ENCODE measurements at regions not wholly inside any gene's neighbourhood (a gene's known extent, or its start where the extent isn't known, plus 50 kb on each side); places are given as distances from the start of the nearest gene placed in this dataset.

DNA sequence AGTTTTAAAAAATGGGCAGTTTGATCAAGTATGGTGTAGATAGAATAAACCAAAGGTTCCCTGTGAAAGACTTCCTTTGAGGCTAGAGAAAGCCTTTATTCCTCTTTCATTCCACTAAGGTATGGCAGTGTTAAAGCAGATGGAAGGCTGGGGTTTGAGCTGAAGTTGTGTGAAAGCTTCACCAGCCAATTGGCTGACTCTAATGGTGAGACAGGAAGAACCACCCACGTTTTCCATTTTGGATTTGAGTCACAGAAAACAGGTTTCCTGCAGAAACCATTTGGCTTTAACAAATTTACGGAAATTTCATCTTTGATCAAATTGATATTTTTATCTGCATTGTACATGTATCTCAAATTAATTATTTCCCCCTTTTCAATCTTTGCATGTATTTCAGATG, 455.0 kb downstream of the PCNX1 start:
- no peaks in the 10 kb centered on the region for H3K9me3 Mint-ChIP-seq
- H3K4me3 Mint-ChIP-seq = no peak overlapping the region
- peaks cover 0 to 7% (median 4%) of the 10 kb centered on the region in 3 donors for H3K36me3 Mint-ChIP-seq
- DNase-seq = no peak
- H3K4me1 Mint-ChIP-seq = peaks cover 22 to 45% of the 10 kb centered on the region in 2 donors
- peak overlapping the region in 3 of 6 donors; percentile 41 to 70 (median 62) for H3K27ac Mint-ChIP-seq
- peaks cover 0 to 1% (median 1%) of the 10 kb centered on the region in 3 donors for H3K27me3 Mint-ChIP-seq (ENCODE audit: low read depth in 3 of 3)

- H3K27ac Mint-ChIP-seq = peak overlapping the region in 3 of 6 donors; percentile 41 to 70 (median 65)
- H3K9me3 Mint-ChIP-seq = no peaks in the 10 kb centered on the region
- H3K4me3 Mint-ChIP-seq = no peak overlapping the region
- peaks cover 22 to 45% of the 10 kb centered on the region in 2 donors for H3K4me1 Mint-ChIP-seq
- peaks cover 0 to 1% (median 1%) of the 10 kb centered on the region in 3 donors for H3K27me3 Mint-ChIP-seq (ENCODE audit: low read depth in 3 of 3)
- H3K36me3 Mint-ChIP-seq = peaks cover 0 to 7% (median 4%) of the 10 kb centered on the region in 3 donors
- DNase-seq = no peak
Measured at GRCh38 chr14:71362920-71363584, 455.8 kb downstream of the PCNX1 start.

DNA sequence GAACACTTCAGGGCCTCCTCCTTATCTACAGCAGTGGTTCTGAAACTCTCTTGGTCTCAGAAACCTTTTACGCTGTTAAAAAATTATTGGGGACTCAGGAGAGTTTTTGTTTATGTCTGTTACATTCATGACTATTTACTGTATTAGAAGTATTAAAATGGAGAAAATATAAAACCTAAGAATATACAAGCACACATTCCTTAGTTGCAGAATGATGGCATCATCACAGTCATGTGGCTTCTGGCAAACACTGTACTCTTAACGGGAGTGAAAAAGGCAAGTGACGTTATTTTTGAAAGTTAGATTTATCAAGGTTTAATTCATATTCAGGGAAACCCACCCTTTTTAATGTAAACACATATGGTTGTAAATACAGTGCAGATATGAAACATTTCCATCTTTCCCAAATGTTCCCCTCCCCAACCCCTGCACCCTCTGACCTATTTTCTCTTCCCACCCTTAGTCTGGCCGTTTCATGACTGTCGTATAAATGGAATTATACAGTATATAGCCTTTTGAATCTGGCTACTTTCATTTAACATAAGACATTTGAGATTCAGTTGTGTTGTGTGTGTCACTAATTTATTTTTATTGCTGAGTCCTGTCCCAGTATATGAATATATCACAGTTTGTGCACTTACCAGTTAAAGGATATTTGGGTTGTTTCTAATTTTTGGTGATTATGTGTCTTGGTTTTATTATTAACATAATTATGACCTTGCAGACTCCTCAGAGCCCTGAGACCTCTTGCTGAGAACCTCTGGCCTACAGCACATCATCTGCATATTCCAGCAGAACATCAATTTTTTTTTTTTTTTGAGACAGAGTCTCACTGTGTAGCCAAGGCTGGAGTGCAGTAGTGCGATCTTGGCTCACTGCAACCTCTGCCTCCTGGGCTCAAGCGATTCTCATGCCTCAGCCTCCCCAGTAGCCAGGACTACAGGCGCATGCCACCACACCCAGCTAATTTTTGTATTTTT, 457.0 kb downstream of the PCNX1 start:
- Mint-ChIP-seq H3K9me3 (no peaks in the 10 kb centered on the region), H3K27ac (peak overlapping the region in 3 of 6 donors; percentile 41 to 54 (median 41)), H3K4me1 (peaks cover 22 to 36% of the 10 kb centered on the region in 2 donors), H3K4me3 (no peak overlapping the region), H3K27me3 (ENCODE audit: low read depth in 3 of 3) (no peaks in the 10 kb centered on the region), H3K36me3 (peaks cover 0 to under 1% (median 0%) of the 10 kb centered on the region in 3 donors)
- DNase-seq = no peak

DNA sequence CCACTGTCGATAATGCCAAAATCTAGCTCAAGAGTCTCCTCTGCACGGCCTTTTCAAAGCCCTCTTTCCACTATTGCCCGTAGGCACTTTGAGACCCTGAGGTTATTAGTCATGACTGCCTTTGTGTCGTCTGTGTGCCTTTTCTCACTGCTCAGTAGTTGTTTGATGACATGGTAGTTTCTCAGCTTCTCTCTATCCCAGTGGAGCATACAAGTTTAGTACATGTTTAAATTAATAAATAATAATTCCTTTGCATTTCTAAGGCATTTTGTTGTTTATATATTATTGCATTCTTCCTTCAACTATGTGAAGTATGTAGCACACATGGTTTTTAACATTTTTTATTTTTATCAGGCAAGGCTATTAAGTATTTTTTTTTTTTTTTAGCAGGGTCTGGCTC, 458.1 kb downstream of the PCNX1 start:
- no peak for DNase-seq
- no peak overlapping the region for H3K4me3 Mint-ChIP-seq
- peaks cover 16 to 28% of the 10 kb centered on the region in 2 donors for H3K4me1 Mint-ChIP-seq
- no peaks in the 10 kb centered on the region for H3K36me3 Mint-ChIP-seq
- no peaks in the 10 kb centered on the region for H3K9me3 Mint-ChIP-seq
- no peaks in the 10 kb centered on the region for H3K27me3 Mint-ChIP-seq (ENCODE audit: low read depth in 3 of 3)
- H3K27ac Mint-ChIP-seq = peak overlapping the region in 2 of 6 donors; percentile 9 to 45

DNA sequence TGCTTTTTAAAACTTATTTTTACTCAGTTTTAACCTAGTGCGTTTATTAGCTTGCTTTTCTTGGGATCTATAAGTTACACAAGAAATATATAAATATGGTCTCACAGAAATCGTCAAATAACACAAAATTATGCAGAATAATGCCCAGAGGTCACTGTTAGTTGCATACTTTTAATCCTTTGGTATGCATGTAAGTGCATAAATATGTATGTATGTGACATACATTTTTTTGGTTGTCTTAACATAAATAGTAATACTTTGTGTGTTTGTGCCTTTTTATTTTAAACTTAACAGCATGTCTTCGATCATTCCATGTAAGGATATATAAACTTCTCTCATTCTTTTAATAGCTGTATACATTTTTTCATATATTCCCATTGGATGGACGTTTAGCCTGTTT, 459.6 kb downstream of the PCNX1 start:
- no peak for DNase-seq
- Mint-ChIP-seq H3K27ac (no peak overlapping the region), H3K9me3 (no peaks in the 10 kb centered on the region), H3K27me3 (ENCODE audit: low read depth in 3 of 3) (no peaks in the 10 kb centered on the region), H3K36me3 (no peaks in the 10 kb centered on the region), H3K4me1 (peaks cover 14 to 26% of the 10 kb centered on the region in 2 donors), H3K4me3 (no peak overlapping the region)

DNA sequence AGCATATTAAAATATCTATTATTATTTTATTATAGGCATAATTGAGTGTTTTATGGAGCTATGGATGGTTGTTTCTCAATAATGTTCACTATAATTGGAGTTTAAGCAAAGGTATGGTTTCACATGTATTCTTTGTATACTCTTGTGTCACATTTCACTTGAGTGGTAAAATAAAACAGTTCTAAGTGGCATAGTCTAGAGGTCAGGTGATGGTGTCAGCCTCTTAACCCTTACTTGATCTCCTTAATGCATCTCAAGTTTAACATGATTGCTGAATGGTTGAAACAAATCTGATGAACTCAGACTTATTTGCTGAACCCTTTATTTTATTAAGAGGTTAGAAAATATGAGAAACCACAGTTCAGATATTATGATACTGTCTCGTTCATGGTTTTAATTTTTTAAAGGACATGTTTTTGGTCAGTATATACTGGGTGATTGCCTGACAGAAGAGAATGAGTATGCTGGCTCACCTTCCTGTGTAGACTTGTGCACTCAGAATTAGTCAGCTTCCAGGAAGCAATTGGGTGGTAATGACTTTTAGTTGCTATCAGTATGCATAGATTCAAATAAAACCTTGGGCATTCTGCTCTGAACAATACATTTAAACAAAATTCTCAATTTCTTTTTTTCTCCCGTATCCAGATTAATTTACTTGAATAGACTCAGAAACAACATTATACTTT, 464.6 kb downstream of the PCNX1 start:
- no peaks in the 10 kb centered on the region for H3K36me3 Mint-ChIP-seq
- H3K27me3 Mint-ChIP-seq (ENCODE audit: low read depth in 3 of 3) = peaks cover 0 to 2% (median 0%) of the 10 kb centered on the region in 3 donors
- no peaks in the 10 kb centered on the region for H3K9me3 Mint-ChIP-seq
- no peak overlapping the region for H3K4me3 Mint-ChIP-seq
- no peak for DNase-seq
- H3K4me1 Mint-ChIP-seq = peaks cover 21 to 36% of the 10 kb centered on the region in 2 donors
- H3K27ac Mint-ChIP-seq = peak overlapping the region in 1 of 6 donors; percentile 0

DNA sequence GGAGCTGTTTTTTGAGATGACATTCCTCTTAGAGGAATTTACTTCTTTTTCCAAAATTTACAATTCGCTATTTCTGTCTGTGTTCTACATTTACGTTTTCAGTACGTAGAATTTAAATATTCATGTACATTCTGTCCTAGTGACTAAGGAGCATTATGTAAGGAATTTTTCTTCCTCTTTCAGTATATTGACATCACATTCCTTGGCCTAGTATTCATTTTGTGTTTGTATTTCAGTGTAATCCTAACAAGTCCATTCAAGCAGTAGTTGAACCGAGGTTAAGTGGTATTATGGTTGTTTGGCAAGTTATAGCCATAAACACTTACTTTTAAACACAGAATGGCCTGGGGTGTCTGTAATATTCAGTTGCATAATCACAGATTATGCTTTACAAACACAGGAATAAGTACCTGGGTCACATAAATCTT, 465.2 kb downstream of the PCNX1 start:
- Mint-ChIP-seq H3K4me1 (peaks cover 21 to 36% of the 10 kb centered on the region in 2 donors), H3K27me3 (ENCODE audit: low read depth in 3 of 3) (peaks cover 0 to 2% (median 0%) of the 10 kb centered on the region in 3 donors), H3K36me3 (no peaks in the 10 kb centered on the region), H3K4me3 (no peak overlapping the region), H3K27ac (peak overlapping the region in 1 of 6 donors; percentile 0), H3K9me3 (no peaks in the 10 kb centered on the region)
- no peak for DNase-seq

DNA sequence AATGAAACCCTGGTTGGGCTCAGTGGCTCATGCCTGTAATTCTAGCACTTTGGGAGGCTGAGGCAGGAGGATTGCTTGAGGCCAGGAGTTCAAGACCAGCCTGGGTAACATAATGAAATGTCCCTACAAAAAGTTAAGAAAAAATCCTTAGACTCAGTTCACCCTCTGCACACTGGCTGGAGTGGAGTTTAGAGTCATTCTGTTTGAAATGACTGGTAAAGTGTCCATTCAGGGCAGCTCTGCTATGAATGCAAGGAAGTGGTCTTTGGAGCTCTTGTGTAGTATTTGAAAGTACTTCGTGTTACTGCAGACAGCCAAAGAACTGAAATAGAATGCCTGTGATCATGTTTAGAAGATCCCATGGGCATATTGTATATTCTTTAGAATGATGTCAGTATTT, 466.5 kb downstream of the PCNX1 start:
- H3K9me3 Mint-ChIP-seq = peaks cover 0 to 2% (median 0%) of the 10 kb centered on the region in 6 donors
- peaks cover 0 to 4% (median 4%) of the 10 kb centered on the region in 3 donors for H3K36me3 Mint-ChIP-seq
- H3K4me3 Mint-ChIP-seq = no peak overlapping the region
- DNase-seq = no peak
- H3K4me1 Mint-ChIP-seq = peaks cover 33 to 49% of the 10 kb centered on the region in 2 donors
- H3K27ac Mint-ChIP-seq = peak overlapping the region in 2 of 6 donors; percentile 45 to 79
- H3K27me3 Mint-ChIP-seq (ENCODE audit: low read depth in 3 of 3) = peaks cover 0 to 4% (median 0%) of the 10 kb centered on the region in 3 donors

- no peak for DNase-seq
- Mint-ChIP-seq H3K9me3 (peaks cover 0 to 2% (median 0%) of the 10 kb centered on the region in 6 donors), H3K4me3 (no peak overlapping the region), H3K27me3 (ENCODE audit: low read depth in 3 of 3) (peaks cover 0 to 5% (median 2%) of the 10 kb centered on the region in 3 donors), H3K36me3 (peaks cover 0 to 4% (median 4%) of the 10 kb centered on the region in 3 donors), H3K4me1 (peaks cover 37 to 59% of the 10 kb centered on the region in 2 donors), H3K27ac (peak overlapping the region in 1 of 6 donors; percentile 29)
Measured at GRCh38 chr14:71374989-71375388, 467.7 kb downstream of the PCNX1 start.

DNA sequence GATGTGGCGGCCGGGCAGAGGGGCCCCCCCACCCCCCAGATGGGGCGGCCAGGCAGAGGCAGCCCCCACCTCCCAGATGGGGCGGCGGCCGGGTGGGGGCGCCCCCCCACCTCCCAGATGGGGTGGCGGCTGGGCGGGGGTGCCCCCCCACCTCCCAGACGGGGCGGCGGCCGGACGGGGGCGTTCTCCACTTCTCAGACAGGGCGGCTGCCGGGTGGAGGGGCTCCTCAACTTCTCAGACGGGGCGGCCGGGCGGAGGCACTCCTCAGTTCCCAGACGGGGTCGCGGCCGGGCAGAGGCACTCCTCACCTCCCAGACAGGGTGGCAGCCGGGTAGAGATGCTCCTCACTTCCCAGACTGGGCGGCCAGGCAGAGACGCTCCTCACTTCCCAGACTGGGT, 469.8 kb downstream of the PCNX1 start:
- Mint-ChIP-seq H3K4me3 (no peak overlapping the region), H3K27ac (no peak overlapping the region), H3K27me3 (ENCODE audit: low read depth in 3 of 3) (peaks cover 0 to 5% (median 2%) of the 10 kb centered on the region in 3 donors), H3K4me1 (peaks cover 28 to 40% of the 10 kb centered on the region in 2 donors), H3K9me3 (peaks cover 0 to 2% (median 0%) of the 10 kb centered on the region in 6 donors), H3K36me3 (peaks cover 0 to 4% (median 4%) of the 10 kb centered on the region in 3 donors)
- DNase-seq = no peak

DNA sequence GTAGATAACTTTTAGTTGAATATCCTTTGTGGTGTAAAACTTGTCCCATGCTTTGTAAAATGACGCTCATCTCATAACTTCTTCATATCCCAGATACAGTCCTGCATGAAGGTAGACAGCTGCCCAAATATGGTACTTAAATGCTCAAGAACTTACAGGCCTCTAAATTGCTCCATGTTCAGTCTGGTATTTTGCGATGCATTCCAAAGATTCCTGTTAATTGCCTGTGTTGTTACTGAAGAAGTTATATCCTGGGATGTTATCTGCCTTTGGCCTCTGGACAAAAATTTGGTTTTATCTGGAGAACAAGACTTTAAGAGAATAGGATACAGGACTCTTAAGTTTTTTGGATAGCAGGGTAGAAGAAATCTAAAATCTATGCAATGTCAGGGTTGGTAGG, 473.0 kb downstream of the PCNX1 start:
- Mint-ChIP-seq H3K36me3 (peaks cover 0 to 4% (median 4%) of the 10 kb centered on the region in 3 donors), H3K27me3 (ENCODE audit: low read depth in 3 of 3) (peaks cover 0 to 3% (median 2%) of the 10 kb centered on the region in 3 donors), H3K4me1 (peaks cover 21 to 31% of the 10 kb centered on the region in 2 donors), H3K4me3 (no peak overlapping the region), H3K9me3 (peaks cover 0 to 2% (median 0%) of the 10 kb centered on the region in 6 donors), H3K27ac (no peak overlapping the region)
- no peak for DNase-seq

DNA sequence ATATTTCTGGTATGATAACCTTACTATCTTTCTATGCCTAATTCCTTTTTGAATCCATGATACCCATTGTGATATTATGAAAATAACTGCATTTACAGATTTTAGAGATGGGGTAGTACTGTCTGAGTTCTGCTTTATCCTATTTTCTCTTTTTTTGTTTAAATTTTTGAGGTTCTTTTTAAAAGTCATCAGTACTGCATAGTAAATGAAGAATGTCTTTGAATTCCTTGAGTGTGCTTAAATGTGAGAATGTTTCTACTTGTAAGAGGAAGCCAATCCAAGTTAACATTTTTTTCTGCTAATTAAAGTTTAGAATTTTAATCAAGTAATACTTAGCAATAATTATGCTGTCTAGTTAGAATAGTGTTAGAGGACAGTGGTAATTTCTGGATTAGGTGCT, 474.6 kb downstream of the PCNX1 start:
- H3K4me1 Mint-ChIP-seq = peaks cover 19 to 31% of the 10 kb centered on the region in 2 donors
- H3K27me3 Mint-ChIP-seq (ENCODE audit: low read depth in 3 of 3) = peaks cover 0 to 3% (median 2%) of the 10 kb centered on the region in 3 donors
- peaks cover 0 to 2% (median 0%) of the 10 kb centered on the region in 6 donors for H3K9me3 Mint-ChIP-seq
- H3K36me3 Mint-ChIP-seq = peaks cover 0 to 4% (median 4%) of the 10 kb centered on the region in 3 donors
- H3K27ac Mint-ChIP-seq = peak overlapping the region in 2 of 6 donors; percentile 21 to 35
- no peak overlapping the region for H3K4me3 Mint-ChIP-seq
- DNase-seq = no peak

- no peak for DNase-seq
- Mint-ChIP-seq H3K4me3 (no peak overlapping the region), H3K9me3 (peaks cover 0 to 2% (median 0%) of the 10 kb centered on the region in 6 donors), H3K4me1 (peaks cover 19 to 31% of the 10 kb centered on the region in 2 donors), H3K27me3 (ENCODE audit: low read depth in 3 of 3) (peaks cover 0 to 3% (median 2%) of the 10 kb centered on the region in 3 donors), H3K27ac (peak overlapping the region in 1 of 6 donors; percentile 35), H3K36me3 (peaks cover 0 to 4% (median 4%) of the 10 kb centered on the region in 3 donors)
Measured at GRCh38 chr14:71382315-71382714, 475.1 kb downstream of the PCNX1 start.
